SK-N-MC (cell line): ENCODE measurements at regions not wholly inside any gene's neighbourhood (a gene's known extent, or its start where the extent isn't known, plus 50 kb on each side); places are given as distances from the start of the nearest gene placed in this dataset.

Experiments
- EZH2 ChIP-seq: fragments of 200-600 bp; sonication (generic); IDR thresholded peaks from one replicate; pipeline ENCODE4 v1.6.1; 2017; ENCODE audit warnings: antibody characterized with exemption
- FOXP2 ChIP-seq: optimal IDR thresholded peaks from 2 replicates; pipeline ENCODE3; 2011; ENCODE audit warnings: mild to moderate bottlenecking, moderate library complexity; ENCODE audit not compliant: insufficient read depth; ENCODE audit errors: extremely low read length, control extremely low read depth
- POLR2AphosphoS5 ChIP-seq: IDR thresholded peaks from 2 replicates; pipeline ENCODE4 v1.6.1; 2012; ENCODE audit warnings: mild to moderate bottlenecking, low read depth, low read length, borderline replicate concordance

GRCh38 chrX:81900522-81900921, 698.6 kb downstream of the SH3BGRL start:
- no peak for TF ChIP-seq POLR2AphosphoS5
- no peak for TF ChIP-seq EZH2
- TF ChIP-seq FOXP2: no peak
